ENCODE measurements at regions not wholly inside any gene's neighbourhood (a gene's known extent, or its start where the extent isn't known, plus 50 kb on each side); places are given as distances from the start of the nearest gene placed in this dataset.

DNA sequence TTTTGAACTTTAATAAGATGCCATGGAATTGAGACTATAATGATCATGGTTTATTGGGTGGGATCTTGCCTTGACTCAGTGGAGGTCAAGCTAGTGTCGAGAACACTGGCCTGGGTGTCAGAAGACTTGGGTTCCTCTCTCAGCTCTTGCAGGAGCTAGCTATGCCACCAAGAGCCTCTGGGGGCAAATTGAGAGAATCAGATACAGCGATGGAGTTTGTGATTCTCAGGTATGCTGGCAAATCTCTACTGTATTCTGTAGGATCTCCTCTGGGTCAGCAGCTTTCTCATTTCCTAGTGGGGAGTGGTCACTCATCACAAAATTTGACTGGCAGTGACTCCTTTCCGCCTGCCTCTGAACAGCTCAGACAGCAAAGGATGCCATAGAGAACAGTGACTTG is 477.0 kb downstream of the RNF144A start:
- in situ Hi-C loops (cut with MboI; ENCODE audit: low pct_ligation_motif_present in 1 of 4, low pct_unique_long_range_greater_than_20kb in 1 of 4, low sequenced_read_pairs in 3 of 4) = no loop called here
- intact Hi-C loops (cut with DNase I; ENCODE audit: low total_unique reads) = no loop called here

GRCh38 chr2:7400628-7401027 is 483.4 kb downstream of the RNF144A start:
- Histone ChIP-seq H3K27ac (no peak overlapping the region), H3K36me3 (no peaks in the 10 kb centered on the region), H3K4me1 (no peaks in the 10 kb centered on the region), H3K9me3 (no peaks in the 10 kb centered on the region), H3K4me3 (no peak overlapping the region), H3K27me3 (no peaks in the 10 kb centered on the region)
- DNase-seq = no peak
- intact Hi-C loops (cut with DNase I; ENCODE audit: low total_unique reads) (no loop called here), in situ Hi-C loops (cut with MboI; ENCODE audit: low pct_ligation_motif_present in 1 of 4, low pct_unique_long_range_greater_than_20kb in 1 of 4, low sequenced_read_pairs in 3 of 4) (no loop called here)
- WGBS, 2 donors (ENCODE audit: low coverage in 1 of 2) = 24 to 56% methylated on average over 3 to 4 of the region's 4 CpGs
- no peak for TF ChIP-seq POLR2AphosphoS5 (IDR thresholded peaks at IDR 0.05)
- TF ChIP-seq POLR2A (IDR thresholded peaks at IDR 0.05) = no peak
- TF ChIP-seq CTCF (IDR thresholded peaks at IDR 0.05) = no peak
- TF ChIP-seq EP300 (IDR thresholded peaks at IDR 0.05; ENCODE audit: low read depth) = no peak

More for the DNA sequence above, 477.0 kb downstream of the RNF144A start:
- H3K9me3 ChIP-seq = no peaks in the 10 kb centered on the region
- H3K36me3 ChIP-seq = no peaks in the 10 kb centered on the region
- no peak overlapping the region for H3K27ac ChIP-seq
- WGBS, 2 donors (ENCODE audit: low coverage in 1 of 2) = 84 to 100% methylated on average over 1 to 3 of the region's 3 CpGs
- H3K4me1 ChIP-seq = no peaks in the 10 kb centered on the region
- DNase-seq = no peak
- no peak for TF ChIP-seq POLR2AphosphoS5 (IDR thresholded peaks at IDR 0.05)
- no peak for TF ChIP-seq POLR2A (IDR thresholded peaks at IDR 0.05)
- TF ChIP-seq EP300 (IDR thresholded peaks at IDR 0.05; ENCODE audit: low read depth) = no peak
- TF ChIP-seq CTCF (IDR thresholded peaks at IDR 0.05) = no peak
- H3K27me3 ChIP-seq = no peaks in the 10 kb centered on the region
- H3K4me3 ChIP-seq = no peak overlapping the region

GRCh38 chr2:7403092-7403775 is 486.0 kb downstream of the RNF144A start:
- Histone ChIP-seq H3K27ac (no peak overlapping the region), H3K4me3 (no peak overlapping the region), H3K36me3 (no peaks in the 10 kb centered on the region), H3K9me3 (no peaks in the 10 kb centered on the region), H3K4me1 (no peaks in the 10 kb centered on the region), H3K27me3 (no peaks in the 10 kb centered on the region)
- in situ Hi-C loops (cut with MboI; ENCODE audit: low pct_ligation_motif_present in 1 of 4, low pct_unique_long_range_greater_than_20kb in 1 of 4, low sequenced_read_pairs in 3 of 4) (no loop called here), intact Hi-C loops (cut with DNase I; ENCODE audit: low total_unique reads) (no loop called here)
- TF ChIP-seq POLR2AphosphoS5 (IDR thresholded peaks at IDR 0.05) = no peak
- no peak for TF ChIP-seq EP300 (IDR thresholded peaks at IDR 0.05; ENCODE audit: low read depth)
- no peak for TF ChIP-seq POLR2A (IDR thresholded peaks at IDR 0.05)
- TF ChIP-seq CTCF (IDR thresholded peaks at IDR 0.05) = no peak
- WGBS, 2 donors (ENCODE audit: low coverage in 1 of 2) = 85 to 88% methylated on average over 5 to 6 of the region's 6 CpGs
- DNase-seq = no peak

GRCh38 chr2:7405861-7406715 is 488.9 kb downstream of the RNF144A start:
- WGBS, 2 donors (ENCODE audit: low coverage in 1 of 2) = 67 to 73% methylated on average over 6 to 9 of the region's 9 CpGs
- no peak for TF ChIP-seq POLR2A (IDR thresholded peaks at IDR 0.05)
- TF ChIP-seq POLR2AphosphoS5 (IDR thresholded peaks at IDR 0.05) = no peak
- TF ChIP-seq CTCF (IDR thresholded peaks at IDR 0.05) = no peak
- no peak for TF ChIP-seq EP300 (IDR thresholded peaks at IDR 0.05; ENCODE audit: low read depth)
- DNase-seq = no peak
- intact Hi-C loops (cut with DNase I; ENCODE audit: low total_unique reads) = no loop called here
- H3K9me3 ChIP-seq = no peaks in the 10 kb centered on the region
- no peak overlapping the region for H3K4me3 ChIP-seq
- no peak overlapping the region for H3K27ac ChIP-seq
- H3K4me1 ChIP-seq = no peaks in the 10 kb centered on the region
- no peaks in the 10 kb centered on the region for H3K27me3 ChIP-seq
- H3K36me3 ChIP-seq = no peaks in the 10 kb centered on the region
- in situ Hi-C loops (cut with MboI; ENCODE audit: low pct_ligation_motif_present in 1 of 4, low pct_unique_long_range_greater_than_20kb in 1 of 4, low sequenced_read_pairs in 3 of 4) = no loop called here
